OCI-M2 (cell line): ENCODE measurements at regions not wholly inside any gene's neighbourhood (a gene's known extent, or its start where the extent isn't known, plus 50 kb on each side); places are given as distances from the start of the nearest gene placed in this dataset.

Experiments used
- DNase-seq: peaks from one replicate; lab custom pipeline; 2025; ENCODE audit not compliant: unreplicated experiment; lab: John Stamatoyannopoulos, UW

DNA sequence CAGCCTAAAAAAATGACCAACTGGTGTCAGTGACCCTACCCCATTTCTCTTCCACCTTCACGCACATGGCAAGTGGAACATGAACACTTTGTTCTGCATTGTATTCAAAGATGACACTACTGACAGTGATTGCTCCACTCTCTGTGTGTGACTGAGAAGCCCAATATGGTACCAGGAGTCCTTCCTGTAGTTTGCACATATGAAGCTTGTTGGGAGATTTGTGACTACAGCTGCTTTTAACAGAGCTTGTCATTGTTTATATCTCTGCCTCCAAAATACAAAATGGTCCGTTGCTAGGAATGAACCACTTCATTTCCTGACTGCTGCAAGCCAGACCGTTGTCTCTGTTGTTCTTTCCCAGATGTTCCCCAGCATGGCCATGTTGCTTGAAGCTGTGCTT lies 140.3 kb upstream of the TCF21 start:
- no peak for DNase-seq

- no peak for DNase-seq
These were observed 139.5 kb upstream of the TCF21 start for GRCh38 chr6:133749427-133749826.

DNA sequence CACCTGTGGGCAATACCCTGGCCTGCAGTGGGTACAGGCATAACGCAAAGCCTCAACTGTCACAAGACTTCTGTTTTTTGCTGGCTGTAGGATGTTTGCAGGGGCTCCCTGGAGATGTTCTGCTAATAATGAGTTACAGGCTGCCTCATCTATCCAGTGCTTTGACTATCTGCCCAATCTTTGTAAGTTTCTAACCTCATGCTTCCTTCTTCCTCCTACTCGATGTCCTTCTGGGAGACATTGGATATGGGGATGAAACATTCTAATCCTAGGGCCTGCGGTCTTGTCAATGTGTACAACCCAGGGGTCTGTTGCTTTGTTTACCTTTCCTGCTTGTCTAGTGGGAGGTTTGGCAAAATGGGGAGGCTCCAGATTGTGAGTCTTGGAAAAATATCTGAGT lies 136.8 kb upstream of the TCF21 start:
- no peak for DNase-seq

DNA sequence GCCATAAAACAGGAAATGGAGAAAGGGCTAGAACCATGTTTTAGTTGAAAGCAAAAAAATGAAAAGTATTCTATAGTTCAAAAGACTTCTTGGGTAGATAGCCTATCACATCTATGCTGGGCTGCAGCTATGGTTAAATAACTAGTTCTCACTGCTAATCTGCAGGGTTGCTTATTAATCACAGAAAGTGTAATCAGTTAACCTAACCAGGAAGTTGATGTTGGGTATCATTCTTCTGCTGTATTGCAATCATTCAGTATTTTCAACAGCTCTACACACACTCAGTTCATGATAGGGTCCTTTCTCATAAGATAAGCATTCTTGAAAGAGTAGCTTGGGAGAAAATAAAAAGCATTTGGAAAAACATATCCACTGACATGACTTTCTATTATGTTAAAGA lies 135.2 kb upstream of the TCF21 start:
- DNase-seq: no peak

DNA sequence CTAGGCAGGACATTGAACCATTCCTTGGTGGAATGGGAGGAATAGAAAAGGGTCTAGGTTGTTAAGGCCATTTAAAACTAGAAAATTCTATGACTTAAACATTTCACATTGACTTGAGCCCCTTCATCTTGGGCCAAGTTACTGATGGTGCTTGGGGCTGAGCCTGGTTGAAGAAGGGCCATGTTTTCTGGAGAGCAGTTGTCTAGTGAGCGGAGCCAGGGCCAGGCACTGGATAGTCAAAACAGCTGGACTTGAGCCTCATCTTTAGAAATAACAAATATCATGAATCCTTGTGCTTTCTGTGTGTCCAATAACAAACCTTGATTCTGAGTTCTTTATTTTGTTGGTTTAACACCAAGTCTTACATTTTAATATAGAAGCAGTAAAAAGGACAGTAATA lies 134.6 kb upstream of the TCF21 start:
- DNase-seq: no peak

GRCh38 chr6:133756078-133756695 lies 132.7 kb upstream of the TCF21 start:
- DNase-seq: no peak

DNA sequence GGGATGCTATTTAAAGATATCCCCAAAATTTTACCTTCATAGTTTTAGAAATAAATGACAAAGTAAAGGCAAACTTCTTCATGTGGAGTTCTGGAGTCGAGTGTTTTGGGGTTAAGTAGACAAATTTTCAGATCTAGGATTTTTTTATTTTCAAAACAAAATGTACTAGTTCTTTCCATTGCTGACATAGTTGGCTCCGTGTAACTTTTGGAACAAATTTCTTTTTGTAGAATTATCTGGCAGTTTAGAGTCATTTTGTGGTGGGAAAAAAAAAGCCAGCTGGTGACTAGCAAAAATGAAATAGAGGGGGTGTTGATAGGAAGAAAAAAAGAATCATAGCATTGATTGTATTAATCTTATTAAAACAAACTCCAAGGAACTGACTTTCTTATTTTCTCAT lies 131.6 kb upstream of the TCF21 start:
- DNase-seq: no peak

- DNase-seq: no peak
These were observed 130.0 kb upstream of the TCF21 start for GRCh38 chr6:133758815-133759335.

- no peak for DNase-seq
These were observed 129.4 kb upstream of the TCF21 start for GRCh38 chr6:133759524-133759923.

DNA sequence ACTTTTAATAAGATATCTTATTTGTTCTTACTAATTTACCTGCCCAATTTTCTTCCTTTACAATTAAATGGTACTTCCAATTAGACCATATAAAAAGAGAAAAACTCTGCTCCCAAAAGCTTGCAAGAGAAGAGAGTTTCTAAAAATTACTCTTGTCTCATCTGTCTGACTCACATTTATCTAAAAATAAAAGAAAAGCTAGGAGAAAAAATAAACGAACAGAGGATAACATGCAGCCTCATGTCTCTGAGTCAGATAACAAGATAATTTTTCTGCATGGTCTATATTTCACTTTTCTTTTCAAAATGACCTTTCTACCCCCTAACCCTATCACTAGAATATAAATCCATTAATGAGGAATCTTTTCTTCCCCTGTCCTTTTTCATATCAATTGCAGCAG lies 127.2 kb upstream of the TCF21 start:
- no peak for DNase-seq

DNA sequence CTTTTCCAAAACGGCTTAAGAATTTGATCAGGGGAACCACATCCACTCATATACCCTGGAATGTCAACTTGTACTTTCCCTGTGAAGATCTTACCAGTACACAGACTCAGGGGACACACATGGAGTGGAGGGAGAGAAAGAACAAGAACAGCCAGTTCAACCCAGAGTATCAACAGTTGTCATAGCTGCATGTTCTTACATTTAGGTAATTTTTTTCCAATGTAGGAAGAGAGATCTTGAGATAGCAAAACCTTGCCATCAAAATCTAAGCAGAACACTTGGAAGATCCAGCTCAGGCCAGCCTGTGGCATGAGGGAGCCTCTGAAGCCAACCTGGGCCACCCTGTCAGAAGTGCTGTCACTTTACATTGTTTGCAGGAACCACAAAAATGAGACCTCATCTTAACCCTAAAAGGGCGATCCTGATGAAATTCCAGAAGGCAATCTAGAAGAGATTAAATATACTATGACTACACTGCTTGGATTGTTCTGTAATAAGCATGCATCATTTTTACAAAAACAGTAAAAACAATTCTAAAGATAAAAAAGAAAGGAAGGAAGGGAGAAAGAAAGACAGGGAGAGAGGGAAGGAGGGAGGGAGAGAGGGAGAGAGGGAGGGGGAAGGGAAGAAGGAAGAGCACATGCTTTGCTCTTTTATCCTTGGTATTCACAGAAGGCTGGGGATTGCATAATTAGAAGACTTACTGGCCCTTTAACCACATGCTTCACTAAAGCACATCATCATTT lies 124.7 kb upstream of the TCF21 start:
- no peak for DNase-seq

- DNase-seq: no peak
These were observed 124.1 kb upstream of the TCF21 start for GRCh38 chr6:133764754-133765208.

GRCh38 chr6:133767357-133767970 lies 121.4 kb upstream of the TCF21 start:
- DNase-seq: no peak

- DNase-seq: no peak
These were observed 120.1 kb upstream of the TCF21 start for GRCh38 chr6:133768656-133769295.

DNA sequence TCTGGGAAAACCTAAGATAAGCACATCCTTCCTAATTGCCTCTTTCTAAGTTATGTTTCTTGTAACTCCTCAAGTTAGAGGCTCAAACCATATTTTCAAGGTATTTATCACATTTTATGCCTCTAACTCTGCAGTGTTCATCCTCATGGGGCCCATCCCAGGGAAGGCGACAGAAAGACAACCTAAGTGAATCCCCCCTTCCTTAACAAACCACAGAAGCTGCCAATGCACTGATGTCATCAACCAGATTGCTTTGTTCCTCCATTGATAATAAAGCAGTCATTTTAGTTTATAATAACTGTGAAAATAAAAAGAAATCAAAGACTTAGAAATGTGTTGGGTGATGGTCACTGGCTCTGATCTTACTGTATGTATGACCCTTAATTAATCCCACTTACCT lies 119.5 kb upstream of the TCF21 start:
- DNase-seq: no peak

DNA sequence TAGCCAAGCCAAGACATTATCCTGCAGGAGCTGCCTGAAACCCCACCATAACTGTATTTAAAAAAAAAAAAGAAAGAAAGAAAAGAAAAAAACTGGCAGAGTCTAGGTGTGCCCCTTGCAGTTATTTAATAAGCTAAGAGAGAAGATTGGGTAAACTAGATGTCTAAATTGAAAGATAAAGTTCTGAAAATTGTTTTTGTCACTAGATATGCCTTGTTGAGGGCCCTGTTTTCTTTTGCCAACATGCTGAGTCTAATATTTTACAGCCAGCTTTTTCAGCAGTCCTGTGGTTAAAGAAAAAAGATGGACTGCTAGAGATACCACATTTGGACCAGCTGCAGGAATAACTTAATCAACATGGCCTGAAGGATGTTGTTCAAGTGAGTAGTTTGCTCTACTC lies 116.3 kb upstream of the TCF21 start:
- DNase-seq: no peak

DNA sequence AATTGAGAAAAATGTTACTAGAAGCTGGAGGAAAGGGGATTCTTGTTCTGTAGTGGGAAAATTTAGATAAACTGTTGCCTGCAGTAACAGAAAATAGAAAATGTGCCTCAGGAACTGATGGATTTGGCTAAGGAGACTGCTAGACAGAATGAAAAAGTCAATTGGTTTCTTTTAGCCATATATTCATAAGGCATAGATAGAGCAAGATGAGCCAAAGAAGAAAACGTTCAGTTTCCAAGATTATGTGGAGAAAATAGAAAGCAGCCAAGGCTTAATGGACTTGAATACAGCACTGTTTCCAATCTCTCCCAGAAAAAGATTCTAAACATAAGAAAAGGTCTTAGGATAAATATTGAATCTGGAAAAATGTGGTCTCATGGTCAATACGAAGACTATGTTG lies 115.1 kb upstream of the TCF21 start:
- no peak for DNase-seq

DNA sequence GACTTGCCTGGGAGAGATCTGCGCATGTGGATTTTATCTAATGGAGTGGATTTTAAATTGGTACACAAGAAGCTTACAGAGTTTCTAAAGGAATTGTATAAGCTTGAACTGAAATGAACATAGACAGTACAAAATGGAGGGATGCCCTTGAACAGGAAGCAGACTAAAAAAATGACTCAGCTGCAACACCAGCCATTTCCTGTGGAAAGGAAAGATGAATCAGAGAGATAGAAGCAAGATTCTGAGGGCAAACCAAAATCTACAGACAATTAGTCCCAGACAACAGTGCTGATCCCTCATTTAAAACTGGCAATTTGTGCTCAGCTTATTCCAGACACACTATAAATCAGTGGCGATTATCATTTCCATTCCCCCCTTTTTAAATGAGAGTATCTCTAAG lies 114.6 kb upstream of the TCF21 start:
- no peak for DNase-seq

- DNase-seq: no peak
These were observed 110.3 kb upstream of the TCF21 start for GRCh38 chr6:133778414-133779130.

GRCh38 chr6:133779916-133780695 lies 108.8 kb upstream of the TCF21 start:
- no peak for DNase-seq
